GM18867 (cell line): ENCODE measurements at regions not wholly inside any gene's neighbourhood (a gene's known extent, or its start where the extent isn't known, plus 50 kb on each side); places are given as distances from the start of the nearest gene placed in this dataset.

Source experiments
- ATAC-seq: cut with Tn5 transposase; IDR thresholded peaks from one replicate; pipeline ENCODE4 v1.9.1; 2021; ENCODE audit warnings: mild to moderate bottlenecking, moderate library complexity; ENCODE audit not compliant: unreplicated experiment

DNA sequence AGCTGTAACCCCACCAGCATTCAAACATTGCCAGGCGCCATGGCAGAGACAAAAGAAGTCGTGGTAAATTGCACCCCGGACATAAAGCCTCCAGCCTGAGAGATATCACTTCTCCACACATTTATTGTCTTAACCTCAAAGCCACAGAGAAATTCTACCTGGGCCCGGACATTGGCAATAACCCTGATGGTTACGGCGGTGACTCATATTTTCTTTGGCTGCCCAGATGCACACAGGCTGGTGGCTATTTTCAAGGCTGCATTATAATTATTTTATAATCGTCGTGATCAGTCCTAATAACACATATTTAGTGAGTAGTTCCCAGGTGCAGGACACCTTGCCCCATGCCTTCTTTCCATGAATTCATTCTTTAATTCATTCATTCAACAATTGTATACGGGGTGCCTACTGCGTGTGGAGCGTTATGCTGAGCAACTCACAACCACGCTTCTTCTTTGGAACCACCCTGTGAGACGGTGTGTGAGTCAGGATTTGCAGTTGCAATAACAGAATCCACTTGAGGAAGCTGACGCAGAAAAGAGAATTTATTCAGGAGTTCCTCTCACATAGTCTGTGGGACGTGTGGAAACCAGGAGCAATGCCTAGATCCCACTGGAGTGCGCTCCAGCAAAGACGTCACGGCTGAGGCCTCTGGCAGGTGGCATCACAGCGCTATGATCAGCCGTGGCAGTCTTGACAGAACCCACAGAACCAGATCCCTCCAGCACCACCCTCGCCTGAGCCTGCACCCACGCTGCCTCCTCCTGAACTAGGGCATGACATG is 245.7 kb downstream of the FOXL1 start:
- ATAC-seq = no peak

- no peak for ATAC-seq
Measured at GRCh38 chr16:86824751-86825296, 246.5 kb downstream of the FOXL1 start.

- ATAC-seq = no peak
Measured at GRCh38 chr16:86825631-86826030, 247.3 kb downstream of the FOXL1 start.

DNA sequence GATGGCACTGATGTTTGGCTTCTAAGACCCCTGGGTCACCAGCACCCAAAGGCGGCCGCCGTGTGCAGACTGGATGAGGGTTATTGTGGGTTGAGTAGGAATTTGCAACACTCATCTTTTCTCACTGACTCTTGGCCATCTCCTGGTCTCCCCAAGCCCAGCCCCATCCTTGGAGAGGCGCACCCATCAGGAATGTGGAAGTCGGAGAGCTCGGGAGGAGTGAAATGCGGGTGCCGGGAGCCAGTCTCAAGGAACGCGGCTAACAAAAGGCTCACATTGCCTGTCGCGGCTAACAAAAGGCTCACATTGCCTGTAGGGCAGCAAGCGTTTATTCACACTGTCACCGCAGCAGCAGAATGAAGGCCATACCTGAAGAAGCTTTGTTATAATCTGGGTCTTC is 248.6 kb downstream of the FOXL1 start:
- no peak for ATAC-seq

DNA sequence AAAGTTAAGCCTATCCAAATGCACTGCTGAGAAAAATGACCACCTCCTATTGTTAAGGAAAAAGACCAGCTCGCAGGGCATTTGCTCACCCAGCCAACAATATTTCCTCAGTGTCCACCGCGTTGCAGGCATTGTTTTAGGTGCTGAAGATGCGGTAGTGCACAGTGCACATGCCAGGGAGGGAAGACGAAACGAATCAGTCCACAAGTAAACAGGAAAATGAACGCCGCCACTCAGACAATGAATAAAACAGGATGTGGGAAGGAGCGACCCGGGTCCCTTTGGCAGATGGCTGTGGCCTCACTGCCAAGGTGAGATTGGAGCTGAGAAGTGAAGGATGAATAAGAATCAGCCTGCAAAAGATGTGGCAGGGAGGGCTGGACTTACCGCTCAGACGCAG is 249.2 kb downstream of the FOXL1 start:
- no peak for ATAC-seq

DNA sequence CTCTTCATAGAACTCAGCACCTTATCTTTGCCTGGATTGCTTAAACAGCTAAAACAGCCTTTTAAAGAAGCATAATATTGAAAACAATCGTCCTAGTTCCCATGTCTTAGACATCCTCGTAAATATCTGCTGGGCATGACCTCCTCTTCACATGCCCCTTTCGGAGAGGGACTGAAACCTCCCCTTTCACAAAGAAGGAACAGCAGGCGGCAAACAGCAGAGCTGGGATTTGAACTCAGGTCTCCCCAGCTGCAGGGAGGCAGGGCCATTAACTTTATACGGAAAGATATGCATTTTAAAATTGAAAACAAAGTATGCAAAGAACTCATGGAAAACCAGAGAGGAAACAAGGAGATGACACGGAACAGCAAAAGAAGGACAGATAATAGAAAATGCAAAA is 249.9 kb downstream of the FOXL1 start:
- no peak for ATAC-seq

- ATAC-seq = no peak
Measured at GRCh38 chr16:86828653-86829052, 250.3 kb downstream of the FOXL1 start.

GRCh38 chr16:86831366-86831765 is 253.0 kb downstream of the FOXL1 start:
- ATAC-seq = no peak

DNA sequence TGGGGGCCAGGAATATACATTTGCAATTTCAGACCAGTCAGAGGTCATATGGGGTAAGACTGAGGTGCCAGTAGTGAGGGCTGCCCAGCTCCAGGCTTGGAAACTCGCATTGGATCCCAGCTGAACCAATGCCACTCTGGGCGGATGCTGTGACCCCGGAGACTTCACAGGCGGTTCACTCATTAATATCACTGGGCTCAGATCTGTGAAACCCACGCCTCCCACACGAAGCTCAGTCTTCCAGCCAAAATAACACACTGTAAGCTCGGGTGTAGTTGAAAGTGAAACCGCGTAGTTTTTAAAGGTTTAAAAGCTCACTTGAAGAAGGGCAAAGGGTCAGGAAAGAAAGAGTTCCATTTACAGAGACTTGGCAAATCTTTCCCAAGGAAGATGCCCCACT is 254.8 kb downstream of the FOXL1 start:
- ATAC-seq = no peak

GRCh38 chr16:86834451-86835035 is 256.2 kb downstream of the FOXL1 start:
- no peak for ATAC-seq

DNA sequence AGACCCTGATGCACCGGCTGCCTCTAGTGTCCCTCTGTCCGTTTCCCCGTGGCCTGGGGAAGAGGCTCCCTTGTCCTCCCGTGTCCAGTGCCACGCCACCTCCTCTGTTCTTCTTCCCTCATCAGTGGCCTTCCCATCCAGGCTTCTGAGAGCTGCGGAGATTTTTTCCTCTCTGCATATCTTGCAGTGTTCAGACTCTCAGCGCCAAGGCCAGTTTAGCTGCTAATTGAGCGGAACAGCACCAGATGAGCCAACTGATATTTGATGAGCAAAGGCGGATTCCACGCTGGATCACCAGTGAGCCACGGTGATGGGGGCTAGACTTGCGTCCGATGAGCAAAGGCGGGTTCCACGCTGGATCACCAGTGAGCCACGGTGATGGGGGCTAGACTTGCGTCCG is 257.6 kb downstream of the FOXL1 start:
- ATAC-seq = no peak

DNA sequence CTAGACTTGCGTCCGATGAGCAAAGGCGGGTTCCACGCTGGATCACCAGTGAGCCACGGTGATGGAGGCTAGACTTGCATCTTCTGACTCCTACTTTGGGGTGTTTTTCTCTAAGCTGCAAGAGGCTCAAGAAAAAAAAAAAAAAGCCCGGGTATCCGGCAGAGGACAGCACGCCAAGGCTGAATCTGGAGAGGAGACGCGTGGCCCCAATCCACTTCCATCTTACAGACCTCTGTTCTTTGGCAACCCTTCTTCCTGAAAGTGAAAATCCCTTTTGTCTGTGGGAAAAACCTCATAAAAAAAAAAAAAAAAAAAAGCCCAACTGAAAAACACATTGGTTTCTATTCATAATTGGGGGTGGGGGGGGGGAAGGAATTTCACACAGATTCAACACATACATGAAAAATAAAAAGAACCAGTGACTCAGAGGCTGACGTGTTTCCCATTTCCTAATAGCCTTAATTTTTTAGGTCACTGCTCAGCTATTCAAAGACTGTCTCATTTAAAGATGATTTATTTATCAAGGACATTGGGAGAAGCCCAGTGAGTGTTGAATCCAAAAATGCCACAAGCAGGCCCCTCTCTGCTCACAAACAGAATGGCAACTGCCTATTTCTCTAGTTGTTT is 258.3 kb downstream of the FOXL1 start:
- ATAC-seq = no peak

DNA sequence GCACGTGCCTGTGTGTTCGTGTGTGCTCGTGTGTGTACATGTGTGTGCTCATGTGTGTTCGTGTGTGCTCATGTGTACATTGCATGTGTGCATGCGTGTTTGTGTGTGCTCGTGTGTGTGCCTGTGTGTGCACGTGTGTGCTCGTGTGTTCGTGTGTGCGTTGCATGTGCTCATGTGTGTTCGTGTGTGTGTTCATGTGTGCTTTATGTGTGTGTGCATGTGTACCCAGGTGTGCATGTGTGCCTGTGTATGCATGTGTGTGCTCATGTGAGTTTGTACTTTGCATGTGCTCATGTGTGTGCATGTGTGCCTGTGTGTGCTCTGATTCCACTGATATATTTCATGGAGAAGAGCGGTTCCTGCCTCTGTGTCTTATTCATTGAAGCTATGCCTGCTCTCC is 265.5 kb downstream of the FOXL1 start:
- ATAC-seq = no peak

DNA sequence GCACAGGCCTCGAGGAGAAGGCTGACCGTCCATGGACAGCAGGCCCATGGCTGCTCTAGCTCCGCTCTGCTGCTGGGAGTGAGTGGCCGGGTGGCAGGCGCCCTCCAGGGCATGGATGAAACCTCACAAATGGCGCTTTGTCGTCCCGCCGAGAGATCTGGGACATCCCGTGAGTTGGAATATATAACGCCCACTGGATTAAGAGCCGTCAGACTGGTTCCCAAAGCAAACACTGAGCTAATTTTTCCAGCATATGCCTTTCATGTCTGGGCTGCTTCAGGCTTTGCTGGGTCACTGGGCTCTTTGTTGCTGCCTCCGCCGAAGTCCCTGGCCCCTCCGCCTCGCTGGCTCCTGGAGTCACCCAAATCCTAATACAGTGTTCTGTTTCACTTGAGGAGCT is 266.3 kb downstream of the FOXL1 start:
- no peak for ATAC-seq

DNA sequence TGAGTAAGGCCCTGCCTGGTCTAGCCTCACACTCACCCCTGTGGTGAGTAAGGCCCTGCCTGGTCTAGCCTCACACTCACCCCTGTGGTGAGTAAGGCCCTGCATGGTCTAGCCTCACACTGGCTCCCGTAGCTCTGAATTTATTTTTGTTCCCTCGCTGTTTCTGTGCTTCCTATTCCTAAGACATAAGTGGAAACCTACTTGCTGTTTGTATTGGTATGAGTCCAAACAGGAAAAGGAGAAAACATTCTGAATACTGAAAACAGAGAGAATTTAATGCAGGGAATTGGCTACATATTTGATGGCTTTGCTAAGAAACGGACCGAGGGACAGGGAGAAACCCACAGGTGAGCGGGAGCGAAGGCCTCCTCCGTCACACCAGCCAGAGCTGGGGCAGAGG is 267.8 kb downstream of the FOXL1 start:
- ATAC-seq = no peak

- ATAC-seq = no peak
Measured at GRCh38 chr16:86848821-86849220, 270.5 kb downstream of the FOXL1 start.

- ATAC-seq = no peak
Measured at GRCh38 chr16:86850670-86851069, 272.3 kb downstream of the FOXL1 start.

DNA sequence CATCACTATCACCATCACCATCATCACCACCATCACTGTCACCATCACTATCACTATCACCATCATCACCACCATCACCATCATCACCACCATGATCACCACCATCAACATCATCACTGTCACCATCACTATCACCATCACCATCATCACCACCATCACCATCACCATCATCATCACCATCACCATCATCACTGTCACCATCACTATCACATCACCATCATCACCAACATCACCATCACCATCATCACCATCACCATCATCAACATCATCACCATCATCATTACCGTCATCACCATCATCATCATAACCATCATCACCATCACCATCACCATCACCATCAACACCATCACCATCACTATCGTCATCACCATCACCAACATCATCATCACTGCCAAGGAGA is 273.8 kb downstream of the FOXL1 start:
- no peak for ATAC-seq

GRCh38 chr16:86854058-86854621 is 275.8 kb downstream of the FOXL1 start:
- ATAC-seq = no peak

DNA sequence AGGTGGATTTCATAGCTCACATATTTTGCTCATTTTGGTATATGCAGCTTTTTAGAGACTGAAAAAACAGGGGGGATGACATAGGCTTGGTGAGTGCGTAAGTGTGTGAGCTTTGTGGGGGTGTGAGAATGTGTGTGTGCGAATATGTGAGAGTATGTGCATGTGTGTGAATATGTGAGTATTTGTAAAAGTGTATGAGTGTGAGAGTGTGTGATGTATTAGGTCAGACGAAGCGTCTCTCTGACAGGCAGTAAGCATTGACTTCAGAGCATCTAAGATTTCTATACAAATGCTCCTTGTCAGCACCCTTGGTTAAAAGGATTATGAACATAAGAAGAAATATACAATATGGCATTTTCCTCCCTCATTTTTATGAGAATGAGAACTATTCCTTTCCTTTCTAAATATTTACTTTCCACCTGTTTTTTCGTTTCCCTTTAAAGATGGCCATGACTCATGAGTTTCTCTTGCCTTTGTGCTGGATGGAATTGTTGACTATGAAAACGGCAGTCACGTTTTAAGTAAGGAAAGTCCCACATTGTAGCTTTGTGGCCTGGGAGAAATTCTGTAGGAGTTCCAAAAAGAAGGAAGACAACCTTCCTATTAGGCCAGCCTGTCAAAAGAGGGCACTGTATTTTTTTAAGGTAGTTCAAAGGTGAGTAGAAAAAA is 276.4 kb downstream of the FOXL1 start:
- ATAC-seq = no peak

DNA sequence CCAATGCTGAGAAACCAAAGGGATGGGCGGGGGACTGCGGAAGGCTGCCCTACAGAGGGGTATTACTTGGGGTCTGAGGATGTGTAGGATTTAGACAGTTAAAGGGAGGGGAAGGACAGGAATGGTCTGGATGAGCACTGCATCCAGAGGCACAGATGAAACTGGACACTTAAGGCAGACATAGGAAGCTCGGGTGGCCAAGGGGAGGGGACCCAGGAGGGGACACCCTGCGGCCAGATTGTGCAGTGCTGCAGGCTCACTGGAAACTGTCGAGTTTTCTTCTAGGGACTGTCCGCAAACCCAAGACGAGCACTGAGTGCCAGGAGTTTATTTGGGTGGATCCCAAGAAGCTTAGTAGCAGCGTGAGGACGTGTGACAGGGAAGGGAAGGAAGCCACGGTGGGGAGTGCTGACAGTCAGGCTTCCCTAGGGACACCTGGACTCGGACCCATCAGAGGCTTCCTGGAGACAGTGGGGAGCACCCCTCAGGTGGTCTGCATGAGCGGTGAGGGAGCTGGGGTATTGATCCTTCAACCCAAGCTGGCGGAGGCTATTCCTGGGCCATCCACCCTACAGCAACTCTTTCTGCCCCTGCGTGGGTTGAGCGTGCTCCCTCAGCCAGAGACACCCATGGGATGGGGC is 278.7 kb downstream of the FOXL1 start:
- no peak for ATAC-seq
